LNCaP clone FGC (cell line): ENCODE measurements at regions not wholly inside any gene's neighbourhood (a gene's known extent, or its start where the extent isn't known, plus 50 kb on each side); places are given as distances from the start of the nearest gene placed in this dataset.
"Not testable (repeated sequence)": the region's sequence is repeated elsewhere in the genome, so short reads cannot be mapped to it uniquely, and the experiment has no call there.

ENCODE experiments used
- DNase-seq: peaks from one replicate; pipeline ENCODE4 v3.0.0-alpha.2; 2011; ENCODE audit warnings: low read depth
- H3K4me3 ChIP-seq: 2 replicates; pipeline ENCODE4 v1.5.1; 2011; ENCODE audit warnings: mild to moderate bottlenecking, low read depth, low read length, control low read depth
- CTCF ChIP-seq: IDR thresholded peaks from 2 replicates; pipeline ENCODE4 v1.5.1; 2012; ENCODE audit warnings: mild to moderate bottlenecking; ENCODE audit not compliant: control insufficient read depth, insufficient read depth; ENCODE audit errors: extremely low read depth

DNA sequence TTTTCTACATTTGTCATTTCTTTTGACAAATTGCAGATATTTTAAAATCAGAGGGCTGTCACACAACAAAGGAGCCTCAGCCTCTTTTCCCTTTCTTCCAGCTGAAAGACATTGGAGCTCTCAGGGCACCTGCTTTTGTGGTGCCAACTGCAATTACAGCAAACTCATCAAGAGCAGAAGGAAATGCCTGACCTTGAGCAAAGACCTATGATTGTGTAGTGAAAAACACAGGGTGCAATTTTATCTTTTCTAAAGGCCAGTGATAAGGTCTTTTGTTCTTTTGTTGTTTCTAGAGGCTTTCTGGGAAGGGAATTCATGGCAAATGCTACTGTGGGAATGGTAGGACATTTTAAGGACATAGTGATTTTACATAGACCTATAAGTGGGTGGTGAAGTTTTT, 214.3 kb downstream of the OXSM start:
- no peak for DNase-seq
- H3K4me3 ChIP-seq = no peak overlapping the region
- no peak for TF ChIP-seq CTCF

GRCh38 chr3:26011276-26011675, 221.4 kb downstream of the OXSM start:
- H3K4me3 ChIP-seq = no peak overlapping the region
- DNase-seq = no peak
- no peak for TF ChIP-seq CTCF

- DNase-seq = no peak
- no peak overlapping the region for H3K4me3 ChIP-seq
- TF ChIP-seq CTCF = no peak
Measured at GRCh38 chr3:26012241-26012745, 222.4 kb downstream of the OXSM start.

GRCh38 chr3:26015752-26016151, 225.9 kb downstream of the OXSM start:
- no peak for DNase-seq
- no peak overlapping the region for H3K4me3 ChIP-seq

GRCh38 chr3:26018889-26019288, 229.0 kb downstream of the OXSM start:
- no peak for TF ChIP-seq CTCF
- H3K4me3 ChIP-seq = no peak overlapping the region
- no peak for DNase-seq

More at GRCh38 chr3:26015752-26016151, 225.9 kb downstream of the OXSM start:
- TF ChIP-seq CTCF = 0 out of 2 replicates have a peak, but pooled peaks have one; percentile 8

DNA sequence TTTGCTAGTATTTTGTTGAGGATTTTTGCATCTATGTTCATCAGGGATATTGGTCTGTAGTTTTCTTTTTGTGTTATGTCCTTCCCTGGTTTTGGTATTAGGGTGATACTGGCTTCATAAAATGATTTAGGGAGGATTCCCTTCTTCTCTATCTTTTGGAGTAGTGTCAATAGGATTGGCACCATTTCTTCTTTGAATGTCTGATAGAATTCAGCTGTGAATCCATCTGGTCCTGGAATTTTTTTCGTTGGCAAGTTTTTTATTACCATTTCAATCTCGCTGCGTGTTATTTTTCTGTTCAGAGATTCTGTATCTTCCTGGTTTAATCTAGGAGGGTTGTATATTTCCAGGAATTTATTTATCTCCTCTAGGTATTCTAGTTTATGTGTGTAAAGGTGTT, 234.3 kb downstream of the OXSM start:
- not testable (repeated sequence) for DNase-seq, H3K4me3 ChIP-seq

DNA sequence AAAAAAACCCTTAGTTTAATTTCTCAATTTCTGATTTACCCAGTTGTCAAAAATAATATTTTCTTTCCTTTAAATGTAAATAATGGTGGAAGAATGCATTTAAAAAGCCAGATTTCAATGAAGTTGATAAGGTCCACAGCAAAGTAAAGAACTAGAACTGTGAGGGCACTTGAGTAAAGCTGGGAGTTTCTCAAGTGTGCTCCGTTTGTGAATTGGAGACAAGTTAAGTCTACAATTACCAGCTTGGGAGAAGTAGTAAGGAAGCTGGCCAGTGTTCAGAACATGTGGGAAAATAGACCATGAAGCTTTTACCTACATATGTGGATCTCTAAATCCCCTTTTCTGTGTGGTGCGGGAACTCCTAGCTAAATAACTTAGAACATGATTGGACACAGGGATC, 239.4 kb downstream of the OXSM start:
- H3K4me3 ChIP-seq = no peak overlapping the region
- DNase-seq = no peak
- no peak for TF ChIP-seq CTCF

GRCh38 chr3:26042126-26042525, 252.2 kb downstream of the OXSM start:
- DNase-seq, H3K4me3 ChIP-seq: not testable (repeated sequence)
